MG63 (cell line): ENCODE measurements at regions not wholly inside any gene's neighbourhood (a gene's known extent, or its start where the extent isn't known, plus 50 kb on each side); places are given as distances from the start of the nearest gene placed in this dataset.

Experiments used
- DNase-seq: peaks from one replicate; pipeline ENCODE4 v3.0.0-alpha.2; 2020
- H3K27me3 ChIP-seq: fragments of 250-450 bp; sonication (Bioruptor Pico); 2 replicates; pipeline ENCODE4 v1.5.1; 2020; ENCODE audit warnings: mild to moderate bottlenecking, moderate library complexity
- H3K36me3 ChIP-seq: fragments of 250-450 bp; sonication (Bioruptor Pico); 2 replicates; pipeline ENCODE4 v1.5.1; 2020; ENCODE audit warnings: mild to moderate bottlenecking, moderate library complexity
- H3K4me3 ChIP-seq: fragments of 250-450 bp; sonication (Bioruptor Pico); 2 replicates; pipeline ENCODE4 v1.5.1; 2020; ENCODE audit warnings: mild to moderate bottlenecking, moderate library complexity
- H3K9me3 ChIP-seq: fragments of 250-450 bp; sonication (Bioruptor Pico); 2 replicates; pipeline ENCODE4 v1.5.1; 2020; ENCODE audit warnings: mild to moderate bottlenecking, moderate library complexity

GRCh38 chr16:79543219-79543618 lies 57.3 kb downstream of the MAF start:
- no peak for DNase-seq
- H3K9me3 ChIP-seq, result no peaks in the 10 kb centered on the region
- no peaks in the 10 kb centered on the region for H3K36me3 ChIP-seq
- H3K4me3 ChIP-seq, result no peak overlapping the region
- H3K27me3 ChIP-seq, result no peaks in the 10 kb centered on the region

GRCh38 chr16:79542237-79542774 lies 58.2 kb downstream of the MAF start:
- H3K4me3 ChIP-seq, result no peak overlapping the region
- no peaks in the 10 kb centered on the region for H3K36me3 ChIP-seq
- no peak for DNase-seq
- H3K27me3 ChIP-seq, result no peaks in the 10 kb centered on the region
- no peaks in the 10 kb centered on the region for H3K9me3 ChIP-seq

- no peak overlapping the region for H3K4me3 ChIP-seq
These were observed 59.5 kb downstream of the MAF start for GRCh38 chr16:79540825-79541595.

GRCh38 chr16:79537584-79537983 lies 63.0 kb downstream of the MAF start:
- DNase-seq, result no peak
- no peaks in the 10 kb centered on the region for H3K27me3 ChIP-seq

More at GRCh38 chr16:79540825-79541595, 59.5 kb downstream of the MAF start:
- Histone ChIP-seq H3K27me3 (no peaks in the 10 kb centered on the region), H3K9me3 (no peaks in the 10 kb centered on the region), H3K36me3 (no peaks in the 10 kb centered on the region)
- no peak for DNase-seq

GRCh38 chr16:79536958-79537357 lies 63.6 kb downstream of the MAF start:
- DNase-seq, result no peak
- Histone ChIP-seq H3K36me3 (no peaks in the 10 kb centered on the region), H3K4me3 (no peak overlapping the region), H3K27me3 (no peaks in the 10 kb centered on the region), H3K9me3 (no peaks in the 10 kb centered on the region)

More at GRCh38 chr16:79537584-79537983, 63.0 kb downstream of the MAF start:
- Histone ChIP-seq H3K36me3 (no peaks in the 10 kb centered on the region), H3K9me3 (no peaks in the 10 kb centered on the region), H3K4me3 (no peak overlapping the region)

- Histone ChIP-seq H3K9me3 (no peaks in the 10 kb centered on the region), H3K27me3 (no peaks in the 10 kb centered on the region), H3K4me3 (no peak overlapping the region), H3K36me3 (no peaks in the 10 kb centered on the region)
- DNase-seq, result no peak
These were observed 65.4 kb downstream of the MAF start for GRCh38 chr16:79535130-79535529.

GRCh38 chr16:79534143-79534542 lies 66.4 kb downstream of the MAF start:
- no peaks in the 10 kb centered on the region for H3K36me3 ChIP-seq
- no peaks in the 10 kb centered on the region for H3K9me3 ChIP-seq
- no peak overlapping the region for H3K4me3 ChIP-seq
- no peak for DNase-seq
- H3K27me3 ChIP-seq, result no peaks in the 10 kb centered on the region

GRCh38 chr16:79533292-79533691 lies 67.2 kb downstream of the MAF start:
- no peaks in the 10 kb centered on the region for H3K36me3 ChIP-seq
- H3K27me3 ChIP-seq, result no peaks in the 10 kb centered on the region
- no peaks in the 10 kb centered on the region for H3K9me3 ChIP-seq
- DNase-seq, result no peak
- no peak overlapping the region for H3K4me3 ChIP-seq

GRCh38 chr16:79532785-79533184 lies 67.8 kb downstream of the MAF start:
- Histone ChIP-seq H3K9me3 (no peaks in the 10 kb centered on the region), H3K27me3 (no peaks in the 10 kb centered on the region), H3K4me3 (no peak overlapping the region), H3K36me3 (no peaks in the 10 kb centered on the region)
- peak; percentile 12 for DNase-seq

GRCh38 chr16:79532273-79532672 lies 68.3 kb downstream of the MAF start:
- Histone ChIP-seq H3K36me3 (no peaks in the 10 kb centered on the region), H3K9me3 (no peaks in the 10 kb centered on the region), H3K27me3 (no peaks in the 10 kb centered on the region), H3K4me3 (no peak overlapping the region)
- DNase-seq, result no peak

GRCh38 chr16:79528338-79528737 lies 72.2 kb downstream of the MAF start:
- no peaks in the 10 kb centered on the region for H3K27me3 ChIP-seq
- no peak overlapping the region for H3K4me3 ChIP-seq
- no peaks in the 10 kb centered on the region for H3K9me3 ChIP-seq
- no peaks in the 10 kb centered on the region for H3K36me3 ChIP-seq
- DNase-seq, result peak; percentile 12

- Histone ChIP-seq H3K36me3 (no peaks in the 10 kb centered on the region), H3K9me3 (no peaks in the 10 kb centered on the region), H3K27me3 (no peaks in the 10 kb centered on the region), H3K4me3 (no peak overlapping the region)
- DNase-seq, result no peak
These were observed 76.6 kb downstream of the MAF start for GRCh38 chr16:79523971-79524370.

GRCh38 chr16:79519448-79519847 lies 81.1 kb downstream of the MAF start:
- no peaks in the 10 kb centered on the region for H3K9me3 ChIP-seq
- no peaks in the 10 kb centered on the region for H3K36me3 ChIP-seq
- no peak overlapping the region for H3K4me3 ChIP-seq
- H3K27me3 ChIP-seq, result no peaks in the 10 kb centered on the region
- no peak for DNase-seq

- Histone ChIP-seq H3K4me3 (no peak overlapping the region), H3K36me3 (no peaks in the 10 kb centered on the region), H3K27me3 (no peaks in the 10 kb centered on the region), H3K9me3 (no peaks in the 10 kb centered on the region)
- no peak for DNase-seq
These were observed 83.4 kb downstream of the MAF start for GRCh38 chr16:79517156-79517555.

GRCh38 chr16:79510879-79511278 lies 89.7 kb downstream of the MAF start:
- no peak overlapping the region for H3K4me3 ChIP-seq
- no peak for DNase-seq
- H3K9me3 ChIP-seq, result no peaks in the 10 kb centered on the region
- H3K27me3 ChIP-seq, result no peaks in the 10 kb centered on the region
- no peaks in the 10 kb centered on the region for H3K36me3 ChIP-seq

GRCh38 chr16:79509906-79510305 lies 90.6 kb downstream of the MAF start:
- Histone ChIP-seq H3K27me3 (no peaks in the 10 kb centered on the region), H3K4me3 (no peak overlapping the region), H3K9me3 (no peaks in the 10 kb centered on the region), H3K36me3 (no peaks in the 10 kb centered on the region)
- DNase-seq, result no peak

- no peaks in the 10 kb centered on the region for H3K9me3 ChIP-seq
- H3K4me3 ChIP-seq, result no peak overlapping the region
- no peaks in the 10 kb centered on the region for H3K27me3 ChIP-seq
- H3K36me3 ChIP-seq, result no peaks in the 10 kb centered on the region
- peak; percentile 79 for DNase-seq
These were observed 91.3 kb downstream of the MAF start for GRCh38 chr16:79509211-79509631.

- Histone ChIP-seq H3K27me3 (no peaks in the 10 kb centered on the region), H3K4me3 (no peak overlapping the region), H3K9me3 (no peaks in the 10 kb centered on the region), H3K36me3 (no peaks in the 10 kb centered on the region)
- no peak for DNase-seq
These were observed 92.2 kb downstream of the MAF start for GRCh38 chr16:79508294-79508693.
